ENCODE measurements at regions not wholly inside any gene's neighbourhood (a gene's known extent, or its start where the extent isn't known, plus 50 kb on each side); places are given as distances from the start of the nearest gene placed in this dataset.
"Not testable (repeated sequence)": the region's sequence is repeated elsewhere in the genome, so short reads cannot be mapped to it uniquely, and the experiment has no call there.

- no peaks in the 10 kb centered on the region for H3K9me3 ChIP-seq (ENCODE audit: low read depth, low read length)
- no peaks in the 10 kb centered on the region for H3K27me3 ChIP-seq (ENCODE audit: insufficient read depth, low read length)
- no peak overlapping the region for H3K4me3 ChIP-seq (ENCODE audit: low read length)
- no peaks in the 10 kb centered on the region for H3K4me1 ChIP-seq (ENCODE audit: insufficient read depth, low read length)
Observed at GRCh38 chr7:25456467-25457171, 228.3 kb upstream of the NPVF start.

- H3K4me3 ChIP-seq (ENCODE audit: low read length), result no peak overlapping the region
- H3K9me3 ChIP-seq (ENCODE audit: low read depth, low read length), result no peaks in the 10 kb centered on the region
- no peaks in the 10 kb centered on the region for H3K4me1 ChIP-seq (ENCODE audit: insufficient read depth, low read length)
- H3K27me3 ChIP-seq (ENCODE audit: insufficient read depth, low read length), result no peaks in the 10 kb centered on the region
Observed at GRCh38 chr7:25459057-25459456, 230.8 kb upstream of the NPVF start.

GRCh38 chr7:25460433-25460832, 232.1 kb upstream of the NPVF start:
- H3K4me3 ChIP-seq (ENCODE audit: low read length), result no peak overlapping the region
- H3K9me3 ChIP-seq (ENCODE audit: low read depth, low read length), result no peaks in the 10 kb centered on the region

GRCh38 chr7:25469669-25470068, 241.4 kb upstream of the NPVF start:
- no peaks in the 10 kb centered on the region for H3K27me3 ChIP-seq (ENCODE audit: insufficient read depth, low read length)
- H3K4me1 ChIP-seq (ENCODE audit: insufficient read depth, low read length), result no peaks in the 10 kb centered on the region
- no peak overlapping the region for H3K4me3 ChIP-seq (ENCODE audit: low read length)
- H3K9me3 ChIP-seq (ENCODE audit: low read depth, low read length), result no peaks in the 10 kb centered on the region

More at GRCh38 chr7:25460433-25460832, 232.1 kb upstream of the NPVF start:
- Histone ChIP-seq H3K4me1 (ENCODE audit: insufficient read depth, low read length) (no peaks in the 10 kb centered on the region), H3K27me3 (ENCODE audit: insufficient read depth, low read length) (no peaks in the 10 kb centered on the region)

- no peaks in the 10 kb centered on the region for H3K9me3 ChIP-seq (ENCODE audit: low read depth, low read length)
- H3K4me1 ChIP-seq (ENCODE audit: insufficient read depth, low read length), result no peaks in the 10 kb centered on the region
- no peaks in the 10 kb centered on the region for H3K27me3 ChIP-seq (ENCODE audit: insufficient read depth, low read length)
- no peak overlapping the region for H3K4me3 ChIP-seq (ENCODE audit: low read length)
Observed at GRCh38 chr7:25476863-25477499, 248.7 kb upstream of the NPVF start.

- not testable (repeated sequence) for H3K27me3 ChIP-seq (ENCODE audit: insufficient read depth, low read length); H3K4me1 ChIP-seq (ENCODE audit: insufficient read depth, low read length); H3K4me3 ChIP-seq (ENCODE audit: low read length)
Observed at GRCh38 chr7:25478221-25478620, 249.9 kb upstream of the NPVF start.

GRCh38 chr7:25478925-25479324, 250.6 kb upstream of the NPVF start:
- no peak overlapping the region for H3K4me3 ChIP-seq (ENCODE audit: low read length)
- no peaks in the 10 kb centered on the region for H3K27me3 ChIP-seq (ENCODE audit: insufficient read depth, low read length)
- H3K9me3 ChIP-seq (ENCODE audit: low read depth, low read length), result no peaks in the 10 kb centered on the region
- H3K4me1 ChIP-seq (ENCODE audit: insufficient read depth, low read length), result no peaks in the 10 kb centered on the region

More at GRCh38 chr7:25478221-25478620, 249.9 kb upstream of the NPVF start:
- not testable (repeated sequence) for H3K9me3 ChIP-seq (ENCODE audit: low read depth, low read length)

GRCh38 chr7:25481891-25482290, 253.6 kb upstream of the NPVF start:
- H3K27me3 ChIP-seq (ENCODE audit: insufficient read depth, low read length), result no peaks in the 10 kb centered on the region
- no peaks in the 10 kb centered on the region for H3K4me1 ChIP-seq (ENCODE audit: insufficient read depth, low read length)
- H3K4me3 ChIP-seq (ENCODE audit: low read length), result no peak overlapping the region
- no peaks in the 10 kb centered on the region for H3K9me3 ChIP-seq (ENCODE audit: low read depth, low read length)

GRCh38 chr7:25482631-25483030, 254.3 kb upstream of the NPVF start:
- H3K9me3 ChIP-seq (ENCODE audit: low read depth, low read length), result no peaks in the 10 kb centered on the region
- no peaks in the 10 kb centered on the region for H3K4me1 ChIP-seq (ENCODE audit: insufficient read depth, low read length)
- no peaks in the 10 kb centered on the region for H3K27me3 ChIP-seq (ENCODE audit: insufficient read depth, low read length)
- H3K4me3 ChIP-seq (ENCODE audit: low read length), result no peak overlapping the region

- H3K4me1 ChIP-seq (ENCODE audit: insufficient read depth, low read length), result no peaks in the 10 kb centered on the region
- H3K9me3 ChIP-seq (ENCODE audit: low read depth, low read length), result no peaks in the 10 kb centered on the region
- H3K4me3 ChIP-seq (ENCODE audit: low read length), result no peak overlapping the region
- no peaks in the 10 kb centered on the region for H3K27me3 ChIP-seq (ENCODE audit: insufficient read depth, low read length)
Observed at GRCh38 chr7:25485026-25485425, 256.7 kb upstream of the NPVF start.

- H3K9me3 ChIP-seq (ENCODE audit: low read depth, low read length), result no peaks in the 10 kb centered on the region
- no peaks in the 10 kb centered on the region for H3K27me3 ChIP-seq (ENCODE audit: insufficient read depth, low read length)
- no peaks in the 10 kb centered on the region for H3K4me1 ChIP-seq (ENCODE audit: insufficient read depth, low read length)
- no peak overlapping the region for H3K4me3 ChIP-seq (ENCODE audit: low read length)
Observed at GRCh38 chr7:25486656-25487055, 258.4 kb upstream of the NPVF start.

GRCh38 chr7:25493805-25494366, 265.6 kb upstream of the NPVF start:
- H3K27me3 ChIP-seq (ENCODE audit: insufficient read depth, low read length), result no peaks in the 10 kb centered on the region
- H3K4me1 ChIP-seq (ENCODE audit: insufficient read depth, low read length), result peaks cover 15% of the 10 kb centered on the region
- H3K4me3 ChIP-seq (ENCODE audit: low read length), result no peak overlapping the region
- no peaks in the 10 kb centered on the region for H3K9me3 ChIP-seq (ENCODE audit: low read depth, low read length)

- H3K4me3 ChIP-seq (ENCODE audit: low read length), result no peak overlapping the region
- H3K9me3 ChIP-seq (ENCODE audit: low read depth, low read length), result no peaks in the 10 kb centered on the region
- no peaks in the 10 kb centered on the region for H3K27me3 ChIP-seq (ENCODE audit: insufficient read depth, low read length)
- peaks cover 15% of the 10 kb centered on the region for H3K4me1 ChIP-seq (ENCODE audit: insufficient read depth, low read length)
Observed at GRCh38 chr7:25494896-25495295, 266.6 kb upstream of the NPVF start.

- Histone ChIP-seq H3K9me3 (ENCODE audit: low read depth, low read length) (no peaks in the 10 kb centered on the region), H3K4me1 (ENCODE audit: insufficient read depth, low read length) (peaks cover 15% of the 10 kb centered on the region), H3K27me3 (ENCODE audit: insufficient read depth, low read length) (no peaks in the 10 kb centered on the region), H3K4me3 (ENCODE audit: low read length) (no peak overlapping the region)
Observed at GRCh38 chr7:25495342-25496250, 267.3 kb upstream of the NPVF start.

Data from mononuclear cell (primary cell).